GM23248 (cell line): ENCODE measurements at regions not wholly inside any gene's neighbourhood (a gene's known extent, or its start where the extent isn't known, plus 50 kb on each side); places are given as distances from the start of the nearest gene placed in this dataset.

Experiments
- DNase-seq: peaks from one replicate; pipeline ENCODE4 v3.0.0-alpha.2; 2015
- H2AFZ ChIP-seq: fragments of 200-600 bp; sonication (generic); 2 replicates; pipeline ENCODE4 v1.6.1; 2016; ENCODE audit warnings: antibody characterized with exemption
- H3F3A ChIP-seq: fragments of 200-600 bp; sonication (generic); 2 replicates; pipeline ENCODE4 v1.6.1; 2016; ENCODE audit warnings: mild to moderate bottlenecking, antibody characterized with exemption, mixed run types; ENCODE audit not compliant: insufficient read depth
- H3K27ac ChIP-seq: fragments of 200-600 bp; sonication (generic); 2 replicates; pipeline ENCODE4 v1.5.1; 2016; ENCODE audit warnings: mild to moderate bottlenecking
- H3K27me3 ChIP-seq: fragments of 200-600 bp; sonication (generic); replicated peaks from 2 replicates; pipeline ENCODE4 v1.6.1; 2016; ENCODE audit warnings: mild to moderate bottlenecking; ENCODE audit not compliant: insufficient read depth
- H3K36me3 ChIP-seq: fragments of 200-600 bp; sonication (generic); 2 replicates; pipeline ENCODE4 v1.6.1; 2016; ENCODE audit warnings: low read depth, mild to moderate bottlenecking
- H3K4me1 ChIP-seq: fragments of 200-600 bp; sonication (generic); 2 replicates; pipeline ENCODE4 v1.6.1; 2016; ENCODE audit warnings: mild to moderate bottlenecking; ENCODE audit not compliant: insufficient read depth
- H3K4me2 ChIP-seq: fragments of 200-600 bp; sonication (generic); one replicate; pipeline ENCODE4 v1.6.1; 2016; ENCODE audit warnings: mild to moderate bottlenecking; ENCODE audit not compliant: unreplicated experiment
- H3K4me3 ChIP-seq: fragments of 200-600 bp; sonication (generic); 2 replicates; pipeline ENCODE4 v1.5.1; 2016; ENCODE audit warnings: mild to moderate bottlenecking
- H3K79me2 ChIP-seq: fragments of 200-600 bp; sonication (generic); 2 replicates; pipeline ENCODE4 v1.6.1; 2016; ENCODE audit warnings: mild to moderate bottlenecking; ENCODE audit not compliant: insufficient read depth
- H3K9ac ChIP-seq: fragments of 200-600 bp; sonication (generic); 2 replicates; pipeline ENCODE4 v1.6.1; 2016; ENCODE audit warnings: mild to moderate bottlenecking
- H3K9me2 ChIP-seq: fragments of 200-600 bp; sonication (generic); 2 replicates; pipeline ENCODE4 v1.6.1; 2016; ENCODE audit warnings: mixed run types, mild to moderate bottlenecking, moderate library complexity; ENCODE audit not compliant: insufficient read depth
- H3K9me3 ChIP-seq: fragments of 200-600 bp; sonication (generic); one replicate; pipeline ENCODE4 v1.6.1; 2017; ENCODE audit warnings: low read depth
- H4K20me1 ChIP-seq: fragments of 200-600 bp; sonication (generic); 2 replicates; pipeline ENCODE4 v1.6.0; 2016; ENCODE audit not compliant: insufficient read depth
- EZH2 ChIP-seq: fragments of 200-600 bp; sonication (generic); IDR thresholded peaks from 2 replicates; pipeline ENCODE4 v1.6.1; 2018; ENCODE audit warnings: antibody characterized with exemption, mild to moderate bottlenecking; ENCODE audit not compliant: insufficient read depth, poor library complexity, severe bottlenecking
- EZH2phosphoT487 ChIP-seq: fragments of 200-600 bp; sonication (generic); IDR thresholded peaks from 2 replicates; pipeline ENCODE4 v1.6.1; 2018; ENCODE audit warnings: antibody characterized with exemption, moderate library complexity, mild to moderate bottlenecking, low read depth; ENCODE audit not compliant: insufficient read depth
- WGBS, 2 experiments: methylation state at CpG; one replicate each; pipeline ENCODE4 v1.1.6; 2015 to 2017; ENCODE audit warnings: low lambda C conversion rate in 2 of 2, low coverage in 1 of 2; ENCODE audit errors: missing lambda C conversion rate in 2 of 2; 5-methylcytosine and 5-hydroxymethylcytosine counted together
- in situ Hi-C: fragments of 300-500 bp; cut with MboI; formaldehyde crosslinking; loops from 2 replicates; pipeline ENCODE4 v1.15.0; 2020

DNA sequence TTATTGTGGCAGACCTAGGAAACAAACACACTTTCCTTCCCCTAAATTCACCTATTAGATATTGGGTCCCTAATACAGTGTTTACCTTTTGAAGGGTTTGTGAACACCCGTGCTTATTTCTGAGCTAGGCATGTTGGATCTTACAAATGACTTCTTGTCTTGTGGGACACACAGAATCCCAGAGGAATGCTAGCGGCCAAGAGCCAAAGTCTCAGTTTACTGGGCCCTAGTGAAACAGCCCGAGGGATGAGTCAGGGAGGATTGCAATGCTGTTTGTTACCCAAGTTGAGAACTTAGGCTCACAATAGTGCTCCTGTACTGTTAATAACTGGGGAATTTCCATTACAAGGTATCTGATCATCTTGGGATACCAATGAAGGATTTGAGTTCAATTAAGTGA, 100.1 kb upstream of the AKT3 start:
- in situ Hi-C loops: no loop called here
- H3K27me3 ChIP-seq: peaks cover 15% of the 10 kb centered on the region
- H4K20me1 ChIP-seq: no peaks in the 10 kb centered on the region
- WGBS, 2 experiments: 36 to 43% methylated on average over 3 of the region's 3 CpGs
- H3F3A ChIP-seq: no peaks in the 10 kb centered on the region; the same call in 1 of the 2 replicates
- H2AFZ ChIP-seq: no peak overlapping the region
- no peaks in the 10 kb centered on the region for H3K79me2 ChIP-seq
- no peaks in the 10 kb centered on the region for H3K9me3 ChIP-seq
- H3K27ac ChIP-seq: no peak overlapping the region
- peak; percentile 82 for DNase-seq
- peaks cover 5% of the 10 kb centered on the region for H3K4me1 ChIP-seq
- no peaks in the 10 kb centered on the region for H3K36me3 ChIP-seq
- peak overlapping the region; percentile 37 for H3K4me2 ChIP-seq
- no peaks in the 10 kb centered on the region for H3K9me2 ChIP-seq
- TF ChIP-seq EZH2 (no peak), EZH2phosphoT487 (no peak)
- H3K9ac ChIP-seq: no peak overlapping the region
- no peak overlapping the region for H3K4me3 ChIP-seq

DNA sequence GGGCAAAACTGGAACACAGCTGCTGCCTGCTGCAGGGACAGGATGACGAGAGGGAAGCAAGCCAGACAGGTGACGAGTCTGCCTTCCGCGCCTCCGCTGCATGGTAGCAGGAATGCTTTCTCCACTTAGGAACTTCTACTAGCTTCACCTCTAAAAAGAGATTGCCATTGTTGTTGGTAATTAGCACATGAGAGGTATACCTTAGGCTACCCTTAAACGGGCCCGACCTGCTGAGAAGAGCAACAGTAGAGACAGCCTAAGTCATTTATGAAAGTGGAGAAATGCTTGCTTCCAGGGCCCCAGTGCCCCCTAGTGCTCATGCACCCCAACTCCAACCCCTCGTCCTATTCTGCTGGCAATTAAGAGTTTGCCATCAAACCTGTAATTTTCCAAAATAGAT, 96.9 kb upstream of the AKT3 start:
- Histone ChIP-seq H2AFZ (no peak overlapping the region), H3K4me1 (peaks cover 5% of the 10 kb centered on the region), H3K36me3 (no peaks in the 10 kb centered on the region), H3K4me3 (no peak overlapping the region), H4K20me1 (no peaks in the 10 kb centered on the region), H3F3A (no peaks in the 10 kb centered on the region; the same call in 1 of the 2 replicates), H3K9me3 (no peaks in the 10 kb centered on the region), H3K4me2 (no peak overlapping the region), H3K27ac (no peak overlapping the region), H3K27me3 (0 out of 2 replicates have a peak, but pooled peaks cover 3% of the 10 kb centered on the region), H3K79me2 (no peaks in the 10 kb centered on the region), H3K9ac (no peak overlapping the region), H3K9me2 (no peaks in the 10 kb centered on the region)
- TF ChIP-seq EZH2phosphoT487 (no peak), EZH2 (no peak)
- in situ Hi-C loops: no loop called here
- DNase-seq: peak; percentile 46
- 69 to 71% methylated on average over 8 of the region's 8 CpGs for WGBS, 2 experiments

DNA sequence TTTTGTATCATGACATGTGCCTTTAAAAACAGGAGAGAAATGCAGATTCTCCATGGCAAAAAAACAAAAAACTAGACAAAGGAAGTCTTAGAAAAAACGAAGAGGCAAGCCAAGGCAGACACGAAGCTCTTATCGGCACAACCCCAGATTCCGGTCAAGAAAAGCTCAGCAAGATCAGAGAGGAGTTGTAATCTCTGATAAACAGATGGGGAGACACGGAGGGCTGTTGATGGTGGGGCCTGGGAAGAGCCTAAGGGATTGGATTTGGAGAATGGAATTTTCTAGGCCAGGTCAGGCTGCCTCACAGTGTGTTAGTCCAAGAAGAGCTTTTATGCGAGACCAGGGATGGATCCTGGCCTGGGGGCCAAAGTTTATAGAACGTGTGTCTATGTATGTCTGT, 96.2 kb upstream of the AKT3 start:
- no peaks in the 10 kb centered on the region for H3K9me2 ChIP-seq
- H3K9me3 ChIP-seq: no peaks in the 10 kb centered on the region
- no peak overlapping the region for H3K9ac ChIP-seq
- H3K36me3 ChIP-seq: no peaks in the 10 kb centered on the region
- 0 out of 2 replicates have a peak, but pooled peaks cover 4% of the 10 kb centered on the region for H3K27me3 ChIP-seq
- no peak overlapping the region for H3K4me2 ChIP-seq
- peaks cover 5% of the 10 kb centered on the region for H3K4me1 ChIP-seq
- TF ChIP-seq EZH2: no peak
- TF ChIP-seq EZH2phosphoT487: no peak
- 85% methylated on average over 7 of the region's 7 CpGs for WGBS, 2 experiments
- in situ Hi-C loops: no loop called here
- no peaks in the 10 kb centered on the region; the same call in 1 of the 2 replicates for H3F3A ChIP-seq
- no peak overlapping the region for H3K4me3 ChIP-seq
- H3K79me2 ChIP-seq: no peaks in the 10 kb centered on the region
- H2AFZ ChIP-seq: no peak overlapping the region
- H4K20me1 ChIP-seq: no peaks in the 10 kb centered on the region
- DNase-seq: no peak
- no peak overlapping the region for H3K27ac ChIP-seq

DNA sequence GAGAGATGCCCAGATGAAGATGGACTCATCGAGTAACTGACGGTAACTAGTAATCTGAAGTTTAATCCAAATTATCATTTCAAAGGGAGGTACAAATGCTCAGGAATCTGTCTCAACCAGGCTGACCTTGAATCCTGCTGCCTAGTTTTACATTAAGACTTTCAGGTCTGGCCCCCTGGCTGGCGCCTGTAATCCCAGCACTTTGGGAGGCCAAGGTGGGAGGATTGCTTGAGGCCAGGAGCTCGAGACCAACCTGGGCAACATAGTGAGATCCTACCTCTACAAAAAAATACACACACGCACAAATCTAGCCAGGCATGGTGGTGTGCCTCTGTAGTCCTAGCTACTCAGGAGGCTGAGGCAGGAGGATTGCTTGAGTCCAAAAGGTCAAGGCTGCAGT, 95.7 kb upstream of the AKT3 start:
- in situ Hi-C loops: no loop called here
- TF ChIP-seq EZH2phosphoT487: no peak
- TF ChIP-seq EZH2: no peak

More for the DNA sequence above, 95.7 kb upstream of the AKT3 start:
- no peak overlapping the region for H3K27ac ChIP-seq
- H3K4me1 ChIP-seq: peaks cover 5% of the 10 kb centered on the region
- WGBS, 2 experiments: 87 to 89% methylated on average over 5 of the region's 5 CpGs
- no peak overlapping the region for H2AFZ ChIP-seq
- no peaks in the 10 kb centered on the region; the same call in 1 of the 2 replicates for H3F3A ChIP-seq
- H3K27me3 ChIP-seq: peaks cover 4% of the 10 kb centered on the region; the same call in 1 of the 2 replicates
- H4K20me1 ChIP-seq: no peaks in the 10 kb centered on the region
- H3K36me3 ChIP-seq: no peaks in the 10 kb centered on the region
- DNase-seq: no peak
- no peak overlapping the region for H3K4me3 ChIP-seq
- no peaks in the 10 kb centered on the region for H3K79me2 ChIP-seq
- no peaks in the 10 kb centered on the region for H3K9me3 ChIP-seq
- H3K9me2 ChIP-seq: no peaks in the 10 kb centered on the region
- H3K9ac ChIP-seq: no peak overlapping the region
- no peak overlapping the region for H3K4me2 ChIP-seq
